ENCODE measurements at regions not wholly inside any gene's neighbourhood (a gene's known extent, or its start where the extent isn't known, plus 50 kb on each side); places are given as distances from the start of the nearest gene placed in this dataset.

- no peak for DNase-seq (ENCODE audit: low spot score)
Measured at GRCh38 chr18:30081122-30081521, 961.4 kb downstream of the DSC3 start.

- DNase-seq (ENCODE audit: low spot score) = no peak
Measured at GRCh38 chr18:30072609-30073385, 969.7 kb downstream of the DSC3 start.

- DNase-seq (ENCODE audit: low spot score) = no peak
Measured at GRCh38 chr18:30066288-30066687, 976.3 kb downstream of the DSC3 start.

- no peak for DNase-seq (ENCODE audit: low spot score)
Measured at GRCh38 chr18:30057398-30057797, 985.1 kb downstream of the DSC3 start.

- no peak for DNase-seq (ENCODE audit: low spot score)
Measured at GRCh38 chr18:30056528-30056927, 986.0 kb downstream of the DSC3 start.

- no peak for DNase-seq (ENCODE audit: low spot score)
Measured at GRCh38 chr18:30044496-30044895, 998.0 kb downstream of the DSC3 start.

- no peak for DNase-seq (ENCODE audit: low spot score)
Measured at GRCh38 chr18:30039201-30039600, 1003.3 kb downstream of the DSC3 start.

- no peak for DNase-seq (ENCODE audit: low spot score)
Measured at GRCh38 chr18:30034818-30035217, 1007.7 kb downstream of the DSC3 start.

- DNase-seq (ENCODE audit: low spot score) = no peak
Measured at GRCh38 chr18:30016179-30016578, 1026.4 kb downstream of the DSC3 start.

GRCh38 chr18:30004965-30005364, 1037.6 kb downstream of the DSC3 start:
- DNase-seq (ENCODE audit: low spot score) = no peak

- DNase-seq (ENCODE audit: low spot score) = no peak
Measured at GRCh38 chr18:29982218-29982617, 1060.3 kb downstream of the DSC3 start.

- no peak for DNase-seq (ENCODE audit: low spot score)
Measured at GRCh38 chr18:29979881-29980280, 1062.7 kb downstream of the DSC3 start.

GRCh38 chr18:29969876-29970275, 1072.7 kb downstream of the DSC3 start:
- DNase-seq (ENCODE audit: low spot score) = no peak

GRCh38 chr18:29962579-29962978, 1080.0 kb downstream of the DSC3 start:
- no peak for DNase-seq (ENCODE audit: low spot score)

GRCh38 chr18:29960539-29960938, 1082.0 kb downstream of the DSC3 start:
- DNase-seq (ENCODE audit: low spot score) = no peak

- no peak for DNase-seq (ENCODE audit: low spot score)
Measured at GRCh38 chr18:29930231-29930630, 1112.3 kb downstream of the DSC3 start.

- DNase-seq (ENCODE audit: low spot score) = no peak
Measured at GRCh38 chr18:29928081-29928480, 1114.5 kb downstream of the DSC3 start.

- DNase-seq (ENCODE audit: low spot score) = no peak
Measured at GRCh38 chr18:29925566-29925965, 1117.0 kb downstream of the DSC3 start.

- DNase-seq (ENCODE audit: low spot score) = no peak
Measured at GRCh38 chr18:29912351-29912750, 1130.2 kb downstream of the DSC3 start.

- DNase-seq (ENCODE audit: low spot score) = no peak
Measured at GRCh38 chr18:29892960-29893558, 1149.5 kb downstream of the DSC3 start.

- no peak for DNase-seq (ENCODE audit: low spot score)
Measured at GRCh38 chr18:29883114-29883513, 1159.4 kb downstream of the DSC3 start.

GRCh38 chr18:29882620-29883019, 1159.9 kb downstream of the DSC3 start:
- DNase-seq (ENCODE audit: low spot score) = no peak

- DNase-seq (ENCODE audit: low spot score) = no peak
Measured at GRCh38 chr18:29879763-29880162, 1162.8 kb downstream of the DSC3 start.
